H54 (cell line): ENCODE measurements at regions not wholly inside any gene's neighbourhood (a gene's known extent, or its start where the extent isn't known, plus 50 kb on each side); places are given as distances from the start of the nearest gene placed in this dataset.

ENCODE experiments used
- DNase-seq: peaks from one replicate; pipeline ENCODE4 v3.0.0; 2011; ENCODE audit warnings: low spot score, mixed read lengths; ENCODE audit not compliant: insufficient read length
- FAIRE-seq: peaks from 3 replicates; lab custom pipeline; 2011; peaks lifted over from hg19 to GRCh38; lab: Jason Lieb, UNC
- POLR2A ChIP-seq: IDR thresholded peaks from 2 replicates; pipeline ENCODE4 v1.6.1; 2011; ENCODE audit warnings: low read depth, mild to moderate bottlenecking, low read length

DNA sequence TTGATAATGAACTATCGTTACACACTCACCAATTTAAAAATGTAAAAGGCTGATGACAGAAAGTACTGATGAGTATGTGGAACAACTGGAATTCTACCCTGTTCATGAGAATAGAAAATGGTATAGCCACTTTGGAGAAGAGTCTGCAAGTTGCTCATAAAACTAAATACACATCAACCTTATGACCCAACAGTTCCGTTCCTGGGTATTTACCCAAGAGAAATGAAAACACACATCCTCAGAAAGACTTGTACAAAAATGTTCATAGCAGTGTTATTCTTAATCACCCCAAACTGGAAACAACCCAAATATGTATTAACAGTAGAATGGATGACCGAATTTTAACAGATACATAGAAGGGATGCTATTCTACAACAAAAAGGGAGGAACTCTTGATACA is 145.7 kb upstream of the LRFN2 start:
- TF ChIP-seq POLR2A, result no peak
- DNase-seq (no peak), FAIRE-seq (no peak)

DNA sequence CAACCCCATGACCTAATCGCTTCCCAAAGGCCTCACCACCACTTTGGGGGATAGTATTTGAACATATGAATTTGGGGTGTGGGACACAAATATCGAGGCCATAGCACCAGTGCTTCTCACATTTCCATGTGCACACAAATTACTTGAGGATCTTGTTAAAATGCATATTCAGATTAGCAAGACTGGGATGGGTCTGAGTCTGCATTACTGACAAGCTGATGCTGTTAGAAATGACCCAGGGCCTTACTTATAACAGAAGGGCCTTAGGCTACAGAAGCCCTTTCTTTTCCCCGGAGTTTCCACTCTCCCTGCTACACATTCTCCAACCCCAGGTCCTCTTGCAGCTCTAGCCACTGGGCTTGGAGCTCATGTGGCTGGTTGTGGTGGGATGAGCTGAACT is 141.5 kb upstream of the LRFN2 start:
- DNase-seq (no peak), FAIRE-seq (no peak)
- TF ChIP-seq POLR2A, result no peak

DNA sequence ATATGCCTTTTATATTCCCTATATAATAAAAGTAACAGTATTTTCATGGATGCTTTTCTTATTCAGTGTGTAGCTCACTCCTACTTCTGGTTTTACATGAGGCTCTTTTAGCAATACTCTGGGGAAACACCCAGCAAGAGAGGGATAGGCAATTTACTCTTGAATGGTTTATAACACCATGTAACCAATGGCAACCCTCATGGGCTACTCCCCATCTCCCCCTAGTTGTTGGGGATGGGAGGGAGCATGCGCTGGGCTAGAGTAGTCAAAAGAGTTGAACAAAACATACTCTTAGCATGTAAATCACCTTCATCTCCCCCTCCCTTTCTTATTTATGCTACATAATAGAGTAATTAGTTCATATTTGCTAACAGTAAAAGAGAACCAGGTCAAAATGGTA is 140.1 kb upstream of the LRFN2 start:
- FAIRE-seq (no peak), DNase-seq (no peak)
- no peak for TF ChIP-seq POLR2A

DNA sequence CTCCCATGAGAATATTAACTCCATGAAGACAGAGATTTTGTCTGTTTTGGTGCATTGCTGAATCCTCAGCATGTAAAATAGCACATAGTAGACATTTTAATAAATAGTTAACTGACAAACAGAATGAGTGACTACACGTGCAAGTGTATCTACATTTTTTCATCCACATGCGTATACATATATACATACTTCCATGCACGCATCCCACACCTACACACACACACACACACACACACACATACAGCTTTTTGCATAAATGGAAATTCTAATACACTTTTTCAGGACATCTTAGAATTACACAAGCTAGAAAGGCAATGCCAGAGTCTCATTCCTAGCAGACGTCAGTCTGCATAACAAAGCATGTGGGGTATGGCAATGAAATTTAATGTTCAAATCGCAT is 139.7 kb upstream of the LRFN2 start:
- DNase-seq (no peak), FAIRE-seq (no peak)

DNA sequence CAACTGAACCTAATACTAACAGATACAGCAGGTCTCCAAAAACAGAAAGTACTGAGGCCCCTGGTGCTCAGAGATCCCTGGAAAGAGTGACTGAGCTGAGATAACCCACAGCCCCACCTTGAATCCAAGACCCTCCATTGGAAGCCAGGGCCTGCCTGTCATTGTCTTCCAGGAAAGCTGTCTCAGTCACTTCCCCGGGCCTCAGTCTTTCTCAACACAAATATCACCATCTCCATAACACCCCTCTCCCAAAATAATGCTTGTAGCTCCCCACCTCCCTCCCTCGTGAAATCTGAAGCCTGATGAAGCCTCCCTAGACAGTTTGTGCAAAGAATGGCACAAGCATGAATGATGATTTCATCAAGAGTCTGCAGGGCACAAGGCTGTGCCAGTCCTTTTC is 138.2 kb upstream of the LRFN2 start:
- DNase-seq, result no peak
- FAIRE-seq, result no peak
- no peak for TF ChIP-seq POLR2A

More for the DNA sequence above, 139.7 kb upstream of the LRFN2 start:
- no peak for TF ChIP-seq POLR2A

DNA sequence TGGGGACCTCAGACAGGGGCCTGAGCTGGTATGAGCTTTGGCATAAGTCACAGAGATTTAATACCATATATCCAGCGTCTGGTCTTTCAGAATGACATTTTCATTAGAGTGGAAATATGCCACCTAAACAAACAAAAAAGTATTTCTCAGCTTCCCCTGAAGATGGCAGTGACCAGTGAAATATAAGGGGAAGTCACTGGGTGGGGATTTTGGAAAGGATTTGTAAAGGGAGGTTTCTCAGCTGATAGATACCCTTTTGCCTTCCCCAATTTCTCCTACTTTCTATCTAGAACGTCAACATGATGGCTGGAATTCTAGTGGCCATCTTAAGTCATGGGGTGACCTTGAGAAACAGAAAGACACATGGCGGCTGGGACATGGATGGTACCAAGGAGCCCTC is 137.7 kb upstream of the LRFN2 start:
- FAIRE-seq (no peak), DNase-seq (no peak)

DNA sequence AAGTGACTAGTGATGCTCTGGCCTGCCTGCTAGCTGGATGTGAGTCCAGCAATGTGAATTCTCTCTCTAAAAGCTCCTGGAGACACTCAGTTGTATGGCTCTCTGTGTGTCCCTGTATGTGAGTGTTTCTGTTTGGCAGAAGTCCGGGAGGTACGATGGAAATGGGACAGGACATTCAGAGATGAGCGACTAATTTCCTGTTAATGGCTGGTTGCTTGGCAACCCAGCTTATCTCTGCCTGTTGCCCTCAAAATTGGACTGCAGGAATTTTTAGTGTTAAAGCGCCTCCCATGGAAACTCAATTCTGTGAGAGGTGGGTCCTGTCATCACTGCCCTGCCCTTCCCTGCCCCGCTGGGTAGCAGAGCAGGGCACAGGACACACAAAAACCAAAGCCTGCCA is 136.8 kb upstream of the LRFN2 start:
- FAIRE-seq (no peak), DNase-seq (peak; percentile 24)
- no peak for TF ChIP-seq POLR2A

More for the DNA sequence above, 137.7 kb upstream of the LRFN2 start:
- TF ChIP-seq POLR2A, result no peak

DNA sequence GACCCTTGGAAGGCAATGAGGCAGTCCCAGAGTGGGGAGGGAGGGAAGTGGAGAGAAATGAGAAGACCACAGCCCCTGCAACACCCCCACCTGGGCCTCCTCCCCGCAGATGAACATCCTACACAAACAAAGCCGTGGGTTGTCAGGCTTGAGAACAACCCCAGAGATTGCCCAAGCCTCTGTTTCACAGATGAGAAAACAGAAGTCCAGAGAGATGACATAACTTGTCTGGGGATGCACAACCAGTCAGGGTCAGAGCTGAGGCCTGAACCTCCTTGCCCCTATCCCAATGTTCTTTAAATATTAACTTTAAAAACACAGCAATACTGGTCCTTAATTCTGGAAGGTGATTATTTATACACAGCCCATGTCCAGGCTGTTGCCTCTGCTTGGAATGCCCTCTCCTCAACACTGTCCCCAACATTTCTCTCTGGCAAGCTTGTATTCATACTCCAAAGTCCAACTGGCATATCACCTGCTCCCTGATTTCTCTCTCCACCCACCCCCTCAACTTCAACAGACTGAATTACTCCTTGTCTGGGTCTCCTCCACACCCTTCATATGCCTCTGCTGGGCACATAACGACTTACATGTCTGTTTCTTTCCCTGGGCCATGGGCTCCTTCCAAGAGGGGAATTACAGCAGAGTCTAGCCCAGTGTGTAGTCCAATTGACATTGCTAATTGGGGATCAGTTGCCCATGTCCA is 135.5 kb upstream of the LRFN2 start:
- no peak for DNase-seq
- no peak for FAIRE-seq
- TF ChIP-seq POLR2A, result no peak

DNA sequence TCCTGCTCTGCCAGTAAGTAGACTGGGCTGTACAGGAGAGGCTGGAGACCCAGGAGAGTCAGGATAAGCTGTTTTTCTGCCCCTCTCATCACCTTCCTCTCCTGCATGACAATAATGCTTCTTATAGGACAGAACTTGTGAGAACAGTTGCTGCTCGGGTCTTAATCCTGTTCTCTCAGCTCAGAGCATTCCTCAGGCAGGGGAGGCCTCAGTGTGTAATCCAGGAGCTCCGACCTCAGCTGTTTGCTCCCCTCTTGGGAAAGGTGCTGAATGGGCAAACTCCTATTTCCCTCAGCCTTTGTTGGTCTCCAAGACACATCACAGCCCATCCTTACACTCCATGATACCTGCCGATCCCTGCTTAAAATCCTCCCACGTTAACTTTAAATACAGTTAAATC is 134.9 kb upstream of the LRFN2 start:
- DNase-seq (no peak), FAIRE-seq (no peak)
- no peak for TF ChIP-seq POLR2A

DNA sequence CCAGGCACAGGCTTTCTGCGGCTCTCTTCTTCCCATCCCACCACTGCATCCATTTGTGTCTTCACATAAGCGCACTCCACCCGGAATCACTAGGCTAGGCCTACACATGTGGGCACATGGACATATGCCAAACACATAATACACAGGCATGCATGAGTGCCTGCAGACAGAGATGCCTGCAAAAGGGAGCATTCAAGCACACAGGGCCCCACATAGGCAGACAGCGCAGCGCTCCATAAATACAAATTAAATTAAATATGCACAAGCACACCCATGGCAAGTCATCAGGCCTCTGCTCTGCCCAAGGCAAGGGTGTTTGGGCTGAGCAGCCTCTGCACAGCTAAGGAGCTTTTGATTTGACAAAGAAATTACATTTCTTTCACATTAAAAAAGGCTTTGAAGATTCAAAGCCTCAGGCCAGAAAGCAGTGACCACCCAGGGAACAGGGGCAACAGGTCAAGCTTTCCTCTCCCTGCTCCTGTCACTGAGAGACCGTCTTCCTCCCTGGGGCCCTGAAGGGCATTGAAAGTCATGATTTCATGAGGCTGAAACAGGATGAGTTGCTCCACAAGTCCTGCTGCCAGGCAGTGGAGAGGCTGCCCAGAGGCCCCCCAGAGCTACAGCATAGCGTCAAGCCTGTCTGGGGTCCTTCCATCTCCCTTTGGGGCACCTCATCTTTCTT is 134.2 kb upstream of the LRFN2 start:
- no peak for DNase-seq
- no peak for TF ChIP-seq POLR2A
- FAIRE-seq, result no peak

DNA sequence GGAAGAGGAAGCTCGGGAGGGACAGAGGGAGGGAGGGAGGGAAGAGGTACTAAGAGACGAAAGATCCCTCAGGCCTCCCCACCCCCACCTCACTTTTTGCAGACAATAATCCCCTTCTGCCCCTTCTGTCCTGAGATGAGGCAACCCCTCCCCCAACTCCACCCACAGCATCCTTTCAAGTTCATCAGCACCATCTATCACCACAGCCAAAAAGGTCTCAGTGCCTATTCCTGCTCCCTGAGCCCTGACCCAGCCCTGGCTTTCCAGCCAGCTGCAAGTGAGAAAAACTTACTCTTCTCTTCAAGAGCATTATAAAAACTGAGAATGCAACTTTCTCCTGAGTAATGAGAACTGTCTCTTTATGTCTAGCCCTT is 133.2 kb upstream of the LRFN2 start:
- no peak for TF ChIP-seq POLR2A
- no peak for DNase-seq
- FAIRE-seq, result no peak

DNA sequence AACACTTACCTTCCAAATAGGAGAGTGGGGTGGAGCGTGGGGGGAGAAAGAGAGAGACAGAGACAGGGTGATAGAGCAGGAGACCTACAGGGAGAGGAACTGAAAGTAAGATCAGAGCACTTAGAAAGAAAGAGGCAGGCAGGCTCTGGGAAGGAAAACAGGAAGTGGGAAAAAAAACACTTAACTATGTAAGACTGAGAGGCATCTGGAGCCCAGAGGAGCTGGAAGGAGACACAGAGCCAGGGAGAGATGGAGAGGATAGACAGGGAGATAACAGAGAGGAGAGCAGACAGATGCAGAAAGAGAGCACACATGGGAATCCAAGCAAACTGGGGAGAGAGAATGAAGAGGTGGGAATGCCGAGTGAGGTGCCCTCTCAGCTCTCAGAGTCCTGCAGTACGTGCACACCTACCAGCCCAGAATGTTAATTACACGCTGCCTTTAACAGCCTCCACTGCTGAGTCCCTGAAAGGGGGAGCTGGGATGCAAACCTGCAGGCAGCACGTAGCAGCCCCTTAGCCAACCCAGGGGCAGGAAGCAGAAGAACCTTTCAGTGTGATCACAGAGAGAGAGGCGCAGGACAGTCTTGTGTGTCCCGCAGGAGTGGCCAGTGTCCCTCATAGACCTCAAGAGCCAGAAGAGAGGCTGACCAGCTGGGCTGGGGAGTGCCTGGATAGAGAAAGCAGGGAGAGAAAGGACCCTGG is 132.7 kb upstream of the LRFN2 start:
- TF ChIP-seq POLR2A, result no peak
- FAIRE-seq (no peak), DNase-seq (peak; percentile 21)

DNA sequence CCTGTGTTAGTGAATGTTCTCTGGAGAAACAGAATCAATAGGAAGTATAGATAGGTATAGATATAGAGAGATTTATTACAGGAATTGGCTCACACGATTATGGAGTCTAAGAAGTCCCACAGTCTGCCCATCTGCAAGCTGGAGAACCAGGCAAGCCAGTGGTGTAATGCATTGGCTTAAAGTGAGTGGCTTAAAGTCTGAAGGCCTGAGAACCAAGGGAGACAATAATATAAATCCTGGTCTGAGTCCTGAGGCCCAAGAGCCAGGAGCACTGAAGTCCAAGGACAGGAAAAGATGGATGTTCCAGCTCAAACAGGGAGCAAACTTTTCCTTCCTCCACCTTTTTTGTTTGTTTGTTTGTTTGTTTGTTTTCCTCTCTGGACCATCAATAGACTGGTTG is 131.2 kb upstream of the LRFN2 start:
- no peak for DNase-seq
- TF ChIP-seq POLR2A, result no peak
- no peak for FAIRE-seq

DNA sequence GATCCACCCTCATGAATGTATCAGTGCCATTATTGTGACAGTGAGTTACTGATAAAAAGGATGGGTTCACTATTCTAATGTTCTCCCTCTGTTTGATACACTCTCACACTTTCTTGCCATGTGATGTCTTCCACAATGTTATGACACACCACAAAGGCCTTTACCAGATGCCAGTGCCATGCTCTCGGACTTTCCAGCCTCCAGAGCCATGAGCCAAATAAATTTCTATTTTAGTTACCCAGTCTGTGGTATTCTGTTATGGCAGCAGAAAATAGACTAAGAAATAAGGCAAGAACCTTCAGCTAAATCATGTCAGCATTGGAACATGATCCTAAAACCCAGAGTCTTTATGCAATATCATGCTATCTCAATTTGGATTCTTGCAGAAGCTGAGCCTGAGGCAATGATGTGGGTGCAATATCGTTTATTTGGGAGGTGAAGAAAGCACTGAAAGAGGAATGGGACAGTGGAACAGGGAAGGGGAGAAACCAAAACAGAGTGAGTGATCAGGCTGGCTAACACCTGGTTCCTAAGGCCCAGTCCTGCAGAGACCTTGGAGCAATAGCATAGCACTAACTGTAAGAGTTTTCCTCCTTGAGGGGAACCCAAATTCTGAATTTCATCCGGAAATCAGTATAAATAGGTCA is 130.4 kb upstream of the LRFN2 start:
- DNase-seq (no peak), FAIRE-seq (no peak)
- no peak for TF ChIP-seq POLR2A
